Endothelial cell of umbilical vein (primary cell): ENCODE measurements at regions not wholly inside any gene's neighbourhood (a gene's known extent, or its start where the extent isn't known, plus 50 kb on each side); places are given as distances from the start of the nearest gene placed in this dataset.

Experiments
- CTCF ChIP-seq, 2 donors: IDR thresholded peaks; 1 replicate in 1 of 2; 2 replicates in 1 of 2; pipeline ENCODE4 v1.5.1; 2011; ENCODE audit warnings: low read length in 2 of 2, mild to moderate bottlenecking in 2 of 2, moderate library complexity in 2 of 2, control low read depth in 1 of 2, inconsistent platforms in 1 of 2, low read depth in 1 of 2; ENCODE audit not compliant: insufficient read depth in 1 of 2; ENCODE audit errors: extremely low read depth in 1 of 2
- EZH2 ChIP-seq: IDR thresholded peaks from 2 replicates; pipeline ENCODE4 v1.6.1; 2012; ENCODE audit warnings: borderline replicate concordance, low read depth, mild to moderate bottlenecking, moderate library complexity, low read length, inconsistent platforms; ENCODE audit not compliant: severe bottlenecking
- FOS ChIP-seq: IDR thresholded peaks from 2 replicates; pipeline ENCODE4 v1.6.1; 2011; ENCODE audit warnings: mild to moderate bottlenecking, low read length, moderate library complexity, borderline replicate concordance; ENCODE audit not compliant: insufficient read depth
- GATA2 ChIP-seq: IDR thresholded peaks from 2 replicates; pipeline ENCODE4 v1.7.0; 2011; ENCODE audit warnings: low read depth, mild to moderate bottlenecking, moderate library complexity, mixed read lengths, low read length; ENCODE audit not compliant: insufficient read length, insufficient read depth
- JUN ChIP-seq: IDR thresholded peaks from 2 replicates; pipeline ENCODE4 v1.6.1; 2011; ENCODE audit warnings: borderline replicate concordance, low read depth; ENCODE audit not compliant: insufficient read length, insufficient read depth
- MAX ChIP-seq: IDR thresholded peaks from 2 replicates; pipeline ENCODE4 v1.6.1; 2011; ENCODE audit not compliant: insufficient read depth, insufficient read length
- POLR2A ChIP-seq: IDR thresholded peaks from 2 replicates; pipeline ENCODE4 v1.6.1; 2012; ENCODE audit warnings: low read depth, mild to moderate bottlenecking, control low read depth, low read length
- POLR2AphosphoS5 ChIP-seq: IDR thresholded peaks from 2 replicates; pipeline ENCODE4 v1.6.1; 2012; ENCODE audit warnings: low read depth, mild to moderate bottlenecking, control low read depth, low read length, moderate library complexity; ENCODE audit not compliant: insufficient read depth

GRCh38 chr16:16817196-16817595, 438.3 kb downstream of the NPIPA7 start:
- TF ChIP-seq CTCF (IDR thresholded peaks at IDR 0.05; ENCODE audit: extremely low read depth in 1 of 2, insufficient read depth in 1 of 2, low read depth in 1 of 2, low read length in 2 of 2) (no peak), POLR2A (no peak), MAX (no peak), JUN (no peak), POLR2AphosphoS5 (no peak), EZH2 (no peak), GATA2 (no peak), FOS (no peak)
